ENCODE measurements at regions not wholly inside any gene's neighbourhood (a gene's known extent, or its start where the extent isn't known, plus 50 kb on each side); places are given as distances from the start of the nearest gene placed in this dataset.
"Not testable (repeated sequence)": the region's sequence is repeated elsewhere in the genome, so short reads cannot be mapped to it uniquely, and the experiment has no call there.

DNA sequence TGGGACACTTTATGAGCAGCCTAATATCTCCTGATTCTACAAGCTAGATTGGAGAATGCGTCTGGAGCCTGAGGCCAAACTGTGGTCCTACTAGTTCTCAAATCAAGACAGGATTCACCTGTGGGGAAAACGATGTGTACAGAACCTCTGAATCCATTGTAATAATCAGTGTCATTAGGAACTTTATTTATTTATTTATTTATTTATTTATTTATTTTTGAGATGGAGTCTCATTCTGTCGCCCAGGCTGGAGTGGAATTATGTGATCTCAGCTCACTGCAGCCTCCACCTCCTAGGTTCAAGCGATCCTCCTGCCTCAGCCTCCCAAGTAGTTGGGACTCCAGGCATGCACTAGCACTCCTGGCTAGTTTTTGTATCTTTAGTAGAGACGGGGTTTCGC is 52.6 kb upstream of the KIF26B start:
- H2AFZ ChIP-seq (ENCODE audit: low read depth, low read length); H3K9me3 ChIP-seq (ENCODE audit: insufficient read depth, low read length); H3K36me3 ChIP-seq (replicated peaks; ENCODE audit: low read depth, low read length); H3K4me2 ChIP-seq (ENCODE audit: low read length); H3K27ac ChIP-seq (ENCODE audit: low read length); H3K4me1 ChIP-seq (ENCODE audit: low read length); H3K27me3 ChIP-seq (ENCODE audit: low read depth, low read length); H3K4me3 ChIP-seq (ENCODE audit: low read length); H4K20me1 ChIP-seq (ENCODE audit: insufficient read depth, low read length); H3K79me2 ChIP-seq (ENCODE audit: low read length); H3K9ac ChIP-seq (ENCODE audit: low read length): not testable (repeated sequence)

DNA sequence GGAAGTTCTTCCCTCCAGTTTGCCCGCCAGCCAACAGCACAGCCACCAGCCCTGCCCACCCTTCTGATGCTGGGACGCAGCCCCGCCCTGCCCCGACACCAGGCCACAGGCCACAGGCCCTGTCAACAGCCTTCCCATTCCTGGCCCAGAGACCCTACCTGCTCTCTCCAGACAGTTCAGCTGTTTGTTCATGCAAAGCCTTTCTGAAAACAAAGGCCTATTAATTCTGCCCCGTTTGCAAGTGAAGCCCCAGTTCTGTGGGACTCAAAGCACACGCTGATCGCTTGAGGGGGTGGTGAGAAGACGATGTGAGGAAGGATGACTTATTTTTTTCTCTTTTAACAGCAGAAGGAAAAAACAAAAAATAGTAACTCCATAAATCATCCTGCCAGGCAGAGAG is 55.4 kb upstream of the KIF26B start:
- H3K79me2 ChIP-seq (ENCODE audit: low read length) = no peaks in the 10 kb centered on the region
- no peak overlapping the region for H3K4me2 ChIP-seq (ENCODE audit: low read length)
- H4K20me1 ChIP-seq (ENCODE audit: insufficient read depth, low read length) = no peaks in the 10 kb centered on the region
- no peaks in the 10 kb centered on the region for H3K36me3 ChIP-seq (replicated peaks; ENCODE audit: low read depth, low read length)
- H3K4me1 ChIP-seq (ENCODE audit: low read length) = no peaks in the 10 kb centered on the region
- H3K9me3 ChIP-seq (ENCODE audit: insufficient read depth, low read length) = no peaks in the 10 kb centered on the region
- H3K4me3 ChIP-seq (ENCODE audit: low read length) = no peak overlapping the region
- H3K27ac ChIP-seq (ENCODE audit: low read length) = no peak overlapping the region
- TF ChIP-seq, protein P1, sequence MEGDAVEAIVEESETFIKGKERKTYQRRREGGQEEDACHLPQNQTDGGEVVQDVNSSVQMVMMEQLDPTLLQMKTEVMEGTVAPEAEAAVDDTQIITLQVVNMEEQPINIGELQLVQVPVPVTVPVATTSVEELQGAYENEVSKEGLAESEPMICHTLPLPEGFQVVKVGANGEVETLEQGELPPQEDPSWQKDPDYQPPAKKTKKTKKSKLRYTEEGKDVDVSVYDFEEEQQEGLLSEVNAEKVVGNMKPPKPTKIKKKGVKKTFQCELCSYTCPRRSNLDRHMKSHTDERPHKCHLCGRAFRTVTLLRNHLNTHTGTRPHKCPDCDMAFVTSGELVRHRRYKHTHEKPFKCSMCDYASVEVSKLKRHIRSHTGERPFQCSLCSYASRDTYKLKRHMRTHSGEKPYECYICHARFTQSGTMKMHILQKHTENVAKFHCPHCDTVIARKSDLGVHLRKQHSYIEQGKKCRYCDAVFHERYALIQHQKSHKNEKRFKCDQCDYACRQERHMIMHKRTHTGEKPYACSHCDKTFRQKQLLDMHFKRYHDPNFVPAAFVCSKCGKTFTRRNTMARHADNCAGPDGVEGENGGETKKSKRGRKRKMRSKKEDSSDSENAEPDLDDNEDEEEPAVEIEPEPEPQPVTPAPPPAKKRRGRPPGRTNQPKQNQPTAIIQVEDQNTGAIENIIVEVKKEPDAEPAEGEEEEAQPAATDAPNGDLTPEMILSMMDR (IDR thresholded peaks at IDR 0.05; ENCODE audit: low read depth, low read length) = no peak
- no peak for TF ChIP-seq EZH2phosphoT487 (IDR thresholded peaks at IDR 0.05; ENCODE audit: low read depth)
- peaks cover 2% of the 10 kb centered on the region; the same call in 1 of the 2 replicates for H3K27me3 ChIP-seq (ENCODE audit: low read depth, low read length)
- H3K9ac ChIP-seq (ENCODE audit: low read length) = no peak overlapping the region
- no peak overlapping the region for H2AFZ ChIP-seq (ENCODE audit: low read depth, low read length)

DNA sequence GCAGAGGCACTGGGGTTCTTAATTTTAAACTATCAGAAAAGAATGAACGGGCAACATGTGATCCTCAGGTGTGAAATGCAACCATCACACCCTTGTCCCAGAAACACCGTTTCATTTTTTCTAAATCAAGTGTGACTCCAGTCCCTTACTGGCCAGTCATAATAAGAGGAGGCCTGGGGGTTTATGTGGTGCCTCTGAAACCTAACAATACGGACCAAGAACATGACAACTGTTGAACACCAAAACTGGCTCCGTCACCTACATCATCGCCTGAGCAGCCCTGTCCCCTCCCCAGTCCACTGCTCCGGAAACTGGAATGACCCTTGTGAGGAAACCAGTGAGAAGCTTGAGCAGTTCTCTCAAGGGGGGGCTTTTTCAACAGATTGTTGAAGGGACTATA is 55.9 kb upstream of the KIF26B start:
- TF ChIP-seq, protein P1 (IDR thresholded peaks at IDR 0.05; ENCODE audit: low read depth, low read length) = no peak
- no peak for TF ChIP-seq EZH2phosphoT487 (IDR thresholded peaks at IDR 0.05; ENCODE audit: low read depth)

DNA sequence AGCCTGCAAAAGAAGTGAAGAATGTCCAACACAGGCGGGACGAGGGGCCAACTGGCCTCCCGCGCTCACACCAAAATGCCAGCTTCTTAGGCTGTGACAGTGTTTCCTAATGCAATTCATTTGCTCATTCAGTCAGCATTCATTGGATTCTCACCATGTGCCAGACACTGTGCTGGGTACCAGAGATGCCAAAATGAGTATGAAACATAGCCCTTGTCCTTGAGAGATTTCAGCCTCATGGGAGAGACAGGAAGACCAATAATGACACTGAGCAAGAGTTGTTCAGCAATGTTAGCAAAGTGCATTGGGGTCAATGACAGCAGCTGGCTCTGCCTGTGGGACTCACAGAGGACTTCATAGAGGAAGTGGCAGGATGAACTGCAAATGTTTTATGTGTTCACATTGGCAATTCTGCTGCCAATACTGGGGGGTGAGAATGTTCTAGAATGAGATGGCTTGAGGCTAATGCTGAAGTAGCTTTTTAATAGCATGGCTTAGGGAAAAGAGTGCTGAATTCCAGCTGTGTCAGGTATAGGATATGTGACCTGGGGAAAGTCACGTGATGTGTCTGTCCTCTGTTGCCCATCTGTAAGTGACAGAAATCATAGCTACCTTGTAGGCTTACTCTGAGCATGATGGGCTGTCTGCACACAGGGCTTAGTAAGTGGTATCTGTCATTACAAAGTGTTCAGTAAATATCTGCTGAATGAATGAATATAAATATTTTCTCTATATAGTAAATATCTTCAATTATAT is 58.3 kb upstream of the KIF26B start:
- Histone ChIP-seq H3K36me3 (replicated peaks; ENCODE audit: low read depth, low read length) (no peaks in the 10 kb centered on the region), H3K27me3 (ENCODE audit: low read depth, low read length) (0 out of 2 replicates have a peak, but pooled peaks cover 5% of the 10 kb centered on the region), H3K27ac (ENCODE audit: low read length) (no peak overlapping the region), H3K79me2 (ENCODE audit: low read length) (no peaks in the 10 kb centered on the region), H4K20me1 (ENCODE audit: insufficient read depth, low read length) (no peaks in the 10 kb centered on the region), H3K9me3 (ENCODE audit: insufficient read depth, low read length) (no peaks in the 10 kb centered on the region), H3K4me3 (ENCODE audit: low read length) (no peak overlapping the region), H3K9ac (ENCODE audit: low read length) (no peak overlapping the region), H2AFZ (ENCODE audit: low read depth, low read length) (no peak overlapping the region), H3K4me2 (ENCODE audit: low read length) (no peak overlapping the region), H3K4me1 (ENCODE audit: low read length) (no peaks in the 10 kb centered on the region)
- TF ChIP-seq, protein P1 (IDR thresholded peaks at IDR 0.05; ENCODE audit: low read depth, low read length) = no peak
- TF ChIP-seq EZH2phosphoT487 (IDR thresholded peaks at IDR 0.05; ENCODE audit: low read depth) = no peak

More for the DNA sequence above, 55.9 kb upstream of the KIF26B start:
- Histone ChIP-seq H3K27ac (ENCODE audit: low read length) (no peak overlapping the region), H2AFZ (ENCODE audit: low read depth, low read length) (no peak overlapping the region), H3K27me3 (ENCODE audit: low read depth, low read length) (peaks cover 2% of the 10 kb centered on the region; the same call in 1 of the 2 replicates), H3K4me1 (ENCODE audit: low read length) (no peaks in the 10 kb centered on the region), H4K20me1 (ENCODE audit: insufficient read depth, low read length) (no peaks in the 10 kb centered on the region), H3K36me3 (replicated peaks; ENCODE audit: low read depth, low read length) (no peaks in the 10 kb centered on the region), H3K4me3 (ENCODE audit: low read length) (no peak overlapping the region), H3K9ac (ENCODE audit: low read length) (no peak overlapping the region), H3K9me3 (ENCODE audit: insufficient read depth, low read length) (no peaks in the 10 kb centered on the region), H3K4me2 (ENCODE audit: low read length) (no peak overlapping the region), H3K79me2 (ENCODE audit: low read length) (no peaks in the 10 kb centered on the region)
